Activated T-helper 2 cell treated with anti-CD3 and anti-CD28 coated beads, Interferon-gamma antibody, Interleukin-2, Interleukin-4, amounts not matched to agents 10 μg/mL and 5 μg/mL and 100 μg/mL, durations not matched to agents 14 hours and 24 hours and 36 hours (primary cell): ENCODE measurements at regions not wholly inside any gene's neighbourhood (a gene's known extent, or its start where the extent isn't known, plus 50 kb on each side); places are given as distances from the start of the nearest gene placed in this dataset.
"Not testable (repeated sequence)": the region's sequence is repeated elsewhere in the genome, so short reads cannot be mapped to it uniquely, and the experiment has no call there.

ENCODE experiments used
- DNase-seq: peaks from one replicate; pipeline ENCODE4 v3.0.0; 2021; ENCODE audit warnings: low spot score
- H3K27ac Mint-ChIP-seq: one replicate; pipeline ENCODE4 v1.8.0; 2021; ENCODE audit warnings: mixed read lengths
- H3K27me3 Mint-ChIP-seq: one replicate; pipeline ENCODE4 v1.8.0; 2021; ENCODE audit warnings: low read depth, mixed read lengths
- H3K36me3 Mint-ChIP-seq: one replicate; pipeline ENCODE4 v1.8.0; 2021; ENCODE audit warnings: low read depth, mixed read lengths
- H3K4me1 Mint-ChIP-seq: one replicate; pipeline ENCODE4 v1.8.0; 2021; ENCODE audit warnings: low read depth, mixed read lengths
- H3K4me3 Mint-ChIP-seq: one replicate; pipeline ENCODE4 v1.8.0; 2021; ENCODE audit warnings: low read depth, mild to moderate bottlenecking, moderate library complexity, mixed read lengths
- H3K9me3 Mint-ChIP-seq: one replicate; pipeline ENCODE4 v1.8.0; 2021; ENCODE audit warnings: mixed read lengths
- intact Hi-C: fragments of 100-400 bp; cut with micrococcal nuclease; formaldehyde crosslinking; loops from one replicate; pipeline ENCODE4 v1.15.1; 2023

GRCh38 chr11:97614606-97615005 is 1224.8 kb downstream of the JRKL start:
- H3K4me3 Mint-ChIP-seq = no peak overlapping the region
- H3K27ac Mint-ChIP-seq = no peak overlapping the region
- peaks cover 29% of the 10 kb centered on the region for H3K9me3 Mint-ChIP-seq
- no peaks in the 10 kb centered on the region for H3K4me1 Mint-ChIP-seq
- no peaks in the 10 kb centered on the region for H3K27me3 Mint-ChIP-seq
- DNase-seq = no peak
- intact Hi-C loops = no loop called here
- no peaks in the 10 kb centered on the region for H3K36me3 Mint-ChIP-seq

GRCh38 chr11:97615546-97615945 is 1225.7 kb downstream of the JRKL start:
- Mint-ChIP-seq H3K4me3 (no peak overlapping the region), H3K4me1 (no peaks in the 10 kb centered on the region), H3K27me3 (no peaks in the 10 kb centered on the region), H3K9me3 (peaks cover 29% of the 10 kb centered on the region), H3K27ac (no peak overlapping the region), H3K36me3 (no peaks in the 10 kb centered on the region)
- intact Hi-C loops = no loop called here
- no peak for DNase-seq

- Mint-ChIP-seq H3K27me3 (no peaks in the 10 kb centered on the region), H3K9me3 (peaks cover 29% of the 10 kb centered on the region), H3K4me3 (no peak overlapping the region), H3K4me1 (no peaks in the 10 kb centered on the region), H3K27ac (no peak overlapping the region), H3K36me3 (no peaks in the 10 kb centered on the region)
- DNase-seq = no peak
- intact Hi-C loops = no loop called here
Measured at GRCh38 chr11:97617031-97617430, 1227.2 kb downstream of the JRKL start.

GRCh38 chr11:97620007-97620406 is 1230.2 kb downstream of the JRKL start:
- intact Hi-C loops = no loop called here
- no peak overlapping the region for H3K27ac Mint-ChIP-seq

GRCh38 chr11:97621282-97621681 is 1231.5 kb downstream of the JRKL start:
- H3K36me3 Mint-ChIP-seq = no peaks in the 10 kb centered on the region
- peaks cover 8% of the 10 kb centered on the region for H3K9me3 Mint-ChIP-seq
- no peaks in the 10 kb centered on the region for H3K4me1 Mint-ChIP-seq
- intact Hi-C loops = no loop called here
- no peaks in the 10 kb centered on the region for H3K27me3 Mint-ChIP-seq
- no peak overlapping the region for H3K4me3 Mint-ChIP-seq
- H3K27ac Mint-ChIP-seq = no peak overlapping the region
- no peak for DNase-seq

More at GRCh38 chr11:97620007-97620406, 1230.2 kb downstream of the JRKL start:
- Mint-ChIP-seq H3K9me3 (peaks cover 14% of the 10 kb centered on the region), H3K36me3 (no peaks in the 10 kb centered on the region), H3K27me3 (no peaks in the 10 kb centered on the region), H3K4me3 (no peak overlapping the region), H3K4me1 (no peaks in the 10 kb centered on the region)
- no peak for DNase-seq

- Mint-ChIP-seq H3K9me3 (no peaks in the 10 kb centered on the region), H3K27me3 (no peaks in the 10 kb centered on the region), H3K4me3 (no peak overlapping the region), H3K27ac (no peak overlapping the region), H3K4me1 (no peaks in the 10 kb centered on the region), H3K36me3 (no peaks in the 10 kb centered on the region)
- no peak for DNase-seq
- intact Hi-C loops = no loop called here
Measured at GRCh38 chr11:97622795-97623194, 1233.0 kb downstream of the JRKL start.

- H3K4me1 Mint-ChIP-seq, H3K36me3 Mint-ChIP-seq, H3K27ac Mint-ChIP-seq, DNase-seq, H3K4me3 Mint-ChIP-seq, intact Hi-C loops, H3K27me3 Mint-ChIP-seq: not testable (repeated sequence)
- peaks cover 39% of the 10 kb centered on the region for H3K9me3 Mint-ChIP-seq
Measured at GRCh38 chr11:97636741-97637140, 1246.9 kb downstream of the JRKL start.

- no peaks in the 10 kb centered on the region for H3K4me1 Mint-ChIP-seq
- H3K27ac Mint-ChIP-seq = no peak overlapping the region
- intact Hi-C loops = no loop called here
- no peaks in the 10 kb centered on the region for H3K27me3 Mint-ChIP-seq
- H3K4me3 Mint-ChIP-seq = no peak overlapping the region
- peaks cover 36% of the 10 kb centered on the region for H3K9me3 Mint-ChIP-seq
- no peaks in the 10 kb centered on the region for H3K36me3 Mint-ChIP-seq
- no peak for DNase-seq
Measured at GRCh38 chr11:97637701-97638100, 1247.9 kb downstream of the JRKL start.

- Mint-ChIP-seq H3K36me3 (no peaks in the 10 kb centered on the region), H3K27me3 (no peaks in the 10 kb centered on the region), H3K4me1 (no peaks in the 10 kb centered on the region), H3K27ac (no peak overlapping the region), H3K4me3 (no peak overlapping the region), H3K9me3 (peaks cover 32% of the 10 kb centered on the region)
- no peak for DNase-seq
- intact Hi-C loops = no loop called here
Measured at GRCh38 chr11:97638641-97639224, 1248.9 kb downstream of the JRKL start.

- Mint-ChIP-seq H3K9me3 (peaks cover 29% of the 10 kb centered on the region), H3K4me1 (no peaks in the 10 kb centered on the region), H3K36me3 (no peaks in the 10 kb centered on the region), H3K4me3 (no peak overlapping the region), H3K27me3 (no peaks in the 10 kb centered on the region), H3K27ac (no peak overlapping the region)
- intact Hi-C loops = no loop called here
- DNase-seq = no peak
Measured at GRCh38 chr11:97641988-97642387, 1252.2 kb downstream of the JRKL start.

- H3K27me3 Mint-ChIP-seq = no peaks in the 10 kb centered on the region
- H3K36me3 Mint-ChIP-seq = no peaks in the 10 kb centered on the region
- intact Hi-C loops = no loop called here
- peaks cover 37% of the 10 kb centered on the region for H3K9me3 Mint-ChIP-seq
- H3K4me1 Mint-ChIP-seq = no peaks in the 10 kb centered on the region
- H3K4me3 Mint-ChIP-seq = no peak overlapping the region
- DNase-seq = no peak
- no peak overlapping the region for H3K27ac Mint-ChIP-seq
Measured at GRCh38 chr11:97645736-97646135, 1255.9 kb downstream of the JRKL start.

GRCh38 chr11:97656356-97656755 is 1266.5 kb downstream of the JRKL start:
- no peak overlapping the region for H3K27ac Mint-ChIP-seq
- H3K4me1 Mint-ChIP-seq = no peaks in the 10 kb centered on the region
- H3K4me3 Mint-ChIP-seq = no peak overlapping the region
- H3K9me3 Mint-ChIP-seq = no peaks in the 10 kb centered on the region
- H3K36me3 Mint-ChIP-seq = no peaks in the 10 kb centered on the region
- H3K27me3 Mint-ChIP-seq = no peaks in the 10 kb centered on the region
- intact Hi-C loops = no loop called here
- DNase-seq = no peak

GRCh38 chr11:97657852-97658251 is 1268.0 kb downstream of the JRKL start:
- intact Hi-C loops = no loop called here
- Mint-ChIP-seq H3K27ac (no peak overlapping the region), H3K4me1 (no peaks in the 10 kb centered on the region), H3K4me3 (no peak overlapping the region), H3K9me3 (peaks cover 4% of the 10 kb centered on the region), H3K36me3 (no peaks in the 10 kb centered on the region), H3K27me3 (no peaks in the 10 kb centered on the region)
- no peak for DNase-seq

- Mint-ChIP-seq H3K4me3 (no peak overlapping the region), H3K27me3 (no peaks in the 10 kb centered on the region), H3K4me1 (no peaks in the 10 kb centered on the region), H3K27ac (no peak overlapping the region), H3K9me3 (peaks cover 19% of the 10 kb centered on the region), H3K36me3 (no peaks in the 10 kb centered on the region)
- DNase-seq = no peak
- intact Hi-C loops = no loop called here
Measured at GRCh38 chr11:97667057-97667456, 1277.2 kb downstream of the JRKL start.
